ENCODE measurements at regions not wholly inside any gene's neighbourhood (a gene's known extent, or its start where the extent isn't known, plus 50 kb on each side); places are given as distances from the start of the nearest gene placed in this dataset.

- H3K79me2 ChIP-seq (ENCODE audit: control insufficient read depth, low read length) = no peaks in the 10 kb centered on the region
- H3K27me3 ChIP-seq (ENCODE audit: control insufficient read depth, low read length) = no peaks in the 10 kb centered on the region
- TF ChIP-seq CTCF (IDR thresholded peaks at IDR 0.05; ENCODE audit: low read depth, low read length, poor library complexity, severe bottlenecking) (no peak), EZH2phosphoT487 (IDR thresholded peaks at IDR 0.05; ENCODE audit: borderline replicate concordance, low read length) (no peak)
- H3K36me3 ChIP-seq (ENCODE audit: control insufficient read depth, low read length) = no peaks in the 10 kb centered on the region
- H3K4me1 ChIP-seq (ENCODE audit: control insufficient read depth, low read length) = no peaks in the 10 kb centered on the region
- no peaks in the 10 kb centered on the region for H3K9me3 ChIP-seq (ENCODE audit: control insufficient read depth, insufficient read depth, low read length)
- no peak overlapping the region for H3K4me2 ChIP-seq (ENCODE audit: low read length)
- H4K20me1 ChIP-seq (ENCODE audit: control insufficient read depth, insufficient read depth, low read depth, low read length) = no peaks in the 10 kb centered on the region
- H3K27ac ChIP-seq (ENCODE audit: low read depth, low read length) = no peak overlapping the region
- H3K4me3 ChIP-seq (ENCODE audit: low read length) = no peak overlapping the region
- H3F3A ChIP-seq (ENCODE audit: control insufficient read depth, insufficient read depth) = no peaks in the 10 kb centered on the region
- H3K9me2 ChIP-seq (replicated peaks; ENCODE audit: control insufficient read depth, low read length) = no peaks in the 10 kb centered on the region
Measured at GRCh38 chr11:116129456-116129855, 625.2 kb upstream of the CADM1 start.

GRCh38 chr11:116126562-116126961, 622.3 kb upstream of the CADM1 start:
- no peaks in the 10 kb centered on the region for H4K20me1 ChIP-seq (ENCODE audit: control insufficient read depth, insufficient read depth, low read depth, low read length)
- TF ChIP-seq CTCF (IDR thresholded peaks at IDR 0.05; ENCODE audit: low read depth, low read length, poor library complexity, severe bottlenecking) = no peak
- no peak for TF ChIP-seq EZH2phosphoT487 (IDR thresholded peaks at IDR 0.05; ENCODE audit: borderline replicate concordance, low read length)
- no peak overlapping the region for H3K4me2 ChIP-seq (ENCODE audit: low read length)
- no peaks in the 10 kb centered on the region for H3K36me3 ChIP-seq (ENCODE audit: control insufficient read depth, low read length)
- H3K9me3 ChIP-seq (ENCODE audit: control insufficient read depth, insufficient read depth, low read length) = no peaks in the 10 kb centered on the region
- no peak overlapping the region for H3K4me3 ChIP-seq (ENCODE audit: low read length)
- no peaks in the 10 kb centered on the region for H3K4me1 ChIP-seq (ENCODE audit: control insufficient read depth, low read length)
- no peak overlapping the region for H3K27ac ChIP-seq (ENCODE audit: low read depth, low read length)
- no peaks in the 10 kb centered on the region for H3K9me2 ChIP-seq (replicated peaks; ENCODE audit: control insufficient read depth, low read length)
- no peaks in the 10 kb centered on the region for H3F3A ChIP-seq (ENCODE audit: control insufficient read depth, insufficient read depth)
- H3K27me3 ChIP-seq (ENCODE audit: control insufficient read depth, low read length) = no peaks in the 10 kb centered on the region
- no peaks in the 10 kb centered on the region for H3K79me2 ChIP-seq (ENCODE audit: control insufficient read depth, low read length)

GRCh38 chr11:116124922-116125714, 620.9 kb upstream of the CADM1 start:
- no peaks in the 10 kb centered on the region for H3K9me2 ChIP-seq (replicated peaks; ENCODE audit: control insufficient read depth, low read length)
- no peaks in the 10 kb centered on the region for H3F3A ChIP-seq (ENCODE audit: control insufficient read depth, insufficient read depth)
- H3K9me3 ChIP-seq (ENCODE audit: control insufficient read depth, insufficient read depth, low read length) = no peaks in the 10 kb centered on the region

More at GRCh38 chr11:116124922-116125714, 620.9 kb upstream of the CADM1 start:
- H3K4me3 ChIP-seq (ENCODE audit: low read length) = no peak overlapping the region
- H3K27ac ChIP-seq (ENCODE audit: low read depth, low read length) = no peak overlapping the region
- H3K4me2 ChIP-seq (ENCODE audit: low read length) = no peak overlapping the region
- H3K36me3 ChIP-seq (ENCODE audit: control insufficient read depth, low read length) = no peaks in the 10 kb centered on the region
- H3K79me2 ChIP-seq (ENCODE audit: control insufficient read depth, low read length) = no peaks in the 10 kb centered on the region
- no peaks in the 10 kb centered on the region for H3K27me3 ChIP-seq (ENCODE audit: control insufficient read depth, low read length)
- no peaks in the 10 kb centered on the region for H3K4me1 ChIP-seq (ENCODE audit: control insufficient read depth, low read length)
- TF ChIP-seq EZH2phosphoT487 (IDR thresholded peaks at IDR 0.05; ENCODE audit: borderline replicate concordance, low read length) (no peak), CTCF (IDR thresholded peaks at IDR 0.05; ENCODE audit: low read depth, low read length, poor library complexity, severe bottlenecking) (no peak)
- no peaks in the 10 kb centered on the region for H4K20me1 ChIP-seq (ENCODE audit: control insufficient read depth, insufficient read depth, low read depth, low read length)

Measured in DOHH2 (cell line).